Prostate gland (tissue), 2 donors: ENCODE measurements at regions not wholly inside any gene's neighbourhood (a gene's known extent, or its start where the extent isn't known, plus 50 kb on each side); places are given as distances from the start of the nearest gene placed in this dataset.

Source experiments
- DNase-seq: peaks from one replicate; pipeline ENCODE4 v3.0.0-alpha.2; 2019; ENCODE audit warnings: low spot score
- H3K27ac ChIP-seq, 2 donors: fragments of 200-600 bp; sonication (generic); 2 replicates each; pipeline ENCODE4 v1.5.1; 2017 to 2019
- H3K27me3 ChIP-seq: fragments of 200-600 bp; sonication (generic); replicated peaks from 2 replicates; pipeline ENCODE4 v1.5.1; 2019; ENCODE audit not compliant: insufficient read depth
- H3K36me3 ChIP-seq, 2 donors: fragments of 200-600 bp; sonication (generic); 1 replicate in 1 of 2; 2 replicates in 1 of 2; pipeline versions ENCODE4 v1.5.1 to v1.8.1; 2017 to 2019
- H3K4me1 ChIP-seq: fragments of 200-600 bp; sonication (generic); replicated peaks from 2 replicates; pipeline ENCODE4 v1.5.1; 2019
- H3K4me3 ChIP-seq, 2 donors: fragments of 200-600 bp; sonication (generic); 2 replicates each; pipeline ENCODE4 v1.5.1; 2017 to 2019
- H3K9me3 ChIP-seq: fragments of 200-600 bp; sonication (generic); 2 replicates; pipeline ENCODE4 v1.5.1; 2017
- CTCF ChIP-seq, 4 experiments: fragments of 200-600 bp in 2 of 4; fragments of 450-650 bp in 2 of 4; sonication (generic) in 2 of 4; IDR thresholded peaks; 1 replicate in 3 of 4; 2 replicates in 1 of 4; pipeline ENCODE4 v1.5.1; 2016 to 2019; ENCODE audit warnings: antibody characterized with exemption in 4 of 4, mild to moderate bottlenecking in 2 of 4, moderate library complexity in 2 of 4
- POLR2A ChIP-seq: fragments of 450-650 bp; IDR thresholded peaks from one replicate; pipeline ENCODE4 v1.6.1; 2016; ENCODE audit warnings: antibody characterized with exemption, mild to moderate bottlenecking
- POLR2AphosphoS5 ChIP-seq: sonication (generic); formaldehyde crosslinking; IDR thresholded peaks from one replicate; pipeline ENCODE4 v1.6.1; 2017; ENCODE audit warnings: antibody characterized with exemption
- WGBS: methylation state at CpG from one replicate; pipeline ENCODE4 v1.1.5; 2018; 5-methylcytosine and 5-hydroxymethylcytosine counted together
- intact Hi-C: fragments of 100-400 bp; cut with DNase I; formaldehyde crosslinking; loops from one replicate; pipeline ENCODE4 v1.14.2; 2022

- 84% methylated on average over 2 of the region's 2 CpGs for WGBS
- Histone ChIP-seq H3K36me3 (no peaks in the 10 kb centered on the region), H3K4me1 (no peaks in the 10 kb centered on the region), H3K4me3 (no peak overlapping the region), H3K27me3 (no peaks in the 10 kb centered on the region), H3K27ac (no peak overlapping the region), H3K9me3 (no peaks in the 10 kb centered on the region)
- no peak for DNase-seq
- no peak for TF ChIP-seq CTCF (IDR thresholded peaks at IDR 0.05)
- TF ChIP-seq POLR2AphosphoS5 = no peak
- TF ChIP-seq POLR2A = no peak
- intact Hi-C loops = no loop called here
These were observed 74.4 kb upstream of the CLEC14A start for GRCh38 chr14:38330275-38330674.

GRCh38 chr14:38329246-38329645, 73.4 kb upstream of the CLEC14A start:
- Histone ChIP-seq H3K4me1 (no peaks in the 10 kb centered on the region), H3K4me3 (no peak overlapping the region), H3K27me3 (no peaks in the 10 kb centered on the region), H3K27ac (no peak overlapping the region), H3K9me3 (no peaks in the 10 kb centered on the region), H3K36me3 (no peaks in the 10 kb centered on the region)
- WGBS = 52% methylated on average over 1 of the region's 1 CpG
- intact Hi-C loops = no loop called here
- no peak for DNase-seq
- TF ChIP-seq CTCF (IDR thresholded peaks at IDR 0.05) = no peak
- TF ChIP-seq POLR2A = no peak
- no peak for TF ChIP-seq POLR2AphosphoS5

GRCh38 chr14:38316922-38317321, 61.0 kb upstream of the CLEC14A start:
- Histone ChIP-seq H3K4me1 (no peaks in the 10 kb centered on the region), H3K9me3 (no peaks in the 10 kb centered on the region), H3K27me3 (no peaks in the 10 kb centered on the region), H3K4me3 (no peak overlapping the region), H3K27ac (no peak overlapping the region), H3K36me3 (no peaks in the 10 kb centered on the region)
- 82% methylated on average over 3 of the region's 3 CpGs for WGBS
- DNase-seq = no peak
- intact Hi-C loops = no loop called here
- TF ChIP-seq POLR2A = no peak
- TF ChIP-seq CTCF (IDR thresholded peaks at IDR 0.05) = no peak
- no peak for TF ChIP-seq POLR2AphosphoS5

GRCh38 chr14:38311655-38312054, 55.8 kb upstream of the CLEC14A start:
- intact Hi-C loops = no loop called here
- Histone ChIP-seq H3K27me3 (no peaks in the 10 kb centered on the region), H3K4me1 (no peaks in the 10 kb centered on the region), H3K36me3 (no peaks in the 10 kb centered on the region), H3K9me3 (no peaks in the 10 kb centered on the region), H3K27ac (no peak overlapping the region), H3K4me3 (no peak overlapping the region)
- TF ChIP-seq CTCF (IDR thresholded peaks at IDR 0.05) (no peak), POLR2A (no peak), POLR2AphosphoS5 (no peak)
- DNase-seq = no peak

- Histone ChIP-seq H3K27ac (no peak overlapping the region), H3K36me3 (no peaks in the 10 kb centered on the region), H3K4me1 (no peaks in the 10 kb centered on the region), H3K9me3 (no peaks in the 10 kb centered on the region), H3K4me3 (no peak overlapping the region), H3K27me3 (no peaks in the 10 kb centered on the region)
- WGBS = 33% methylated on average over 3 of the region's 3 CpGs
- intact Hi-C loops = no loop called here
- TF ChIP-seq CTCF (IDR thresholded peaks at IDR 0.05) (no peak), POLR2AphosphoS5 (no peak), POLR2A (no peak)
- no peak for DNase-seq
These were observed 54.6 kb upstream of the CLEC14A start for GRCh38 chr14:38310420-38310995.
